Activated CD8-positive, alpha-beta memory T cell treated with anti-CD3 and anti-CD28 coated beads, Interleukin-2, amount 10 ng/mL, durations not matched to agents 7 days and 5 days (primary cell): ENCODE measurements at regions not wholly inside any gene's neighbourhood (a gene's known extent, or its start where the extent isn't known, plus 50 kb on each side); places are given as distances from the start of the nearest gene placed in this dataset.

Experiments used
- ATAC-seq: fragments of 150-1000 bp; cut with Tn5 transposase; one replicate; pipeline ENCODE4 v1.10.0; 2021; ENCODE audit warnings: moderate library complexity
- CTCF ChIA-PET: fragments of 350-600 bp; sonication (Branson Sonifier 250); formaldehyde crosslinking; loops from one replicate; lab custom pipeline; 2021; ENCODE audit warnings: antibody characterized with exemption; lab: Charles Lee
- DNase-seq: peaks from one replicate; pipeline ENCODE4 v3.0.0-alpha.2; 2020
- H3K27ac Mint-ChIP-seq: one replicate; pipeline ENCODE4 v1.8.0; 2021; ENCODE audit warnings: mild to moderate bottlenecking, mixed read lengths
- H3K27me3 Mint-ChIP-seq: one replicate; pipeline ENCODE4 v1.8.0; 2021; ENCODE audit warnings: mixed read lengths
- H3K36me3 Mint-ChIP-seq: one replicate; pipeline ENCODE4 v1.8.0; 2021; ENCODE audit warnings: mild to moderate bottlenecking, mixed read lengths
- H3K4me1 Mint-ChIP-seq: one replicate; pipeline ENCODE4 v1.8.0; 2021; ENCODE audit warnings: mixed read lengths
- H3K4me3 Mint-ChIP-seq: one replicate; pipeline ENCODE4 v1.8.0; 2021; ENCODE audit warnings: mild to moderate bottlenecking, moderate library complexity, mixed read lengths
- H3K9me3 Mint-ChIP-seq: one replicate; pipeline ENCODE4 v1.8.0; 2022; ENCODE audit warnings: low read depth, mixed read lengths

GRCh38 chr4:155530857-155531256 lies 135.8 kb upstream of the GUCY1A1 start:
- no peaks in the 10 kb centered on the region for H3K9me3 Mint-ChIP-seq
- ATAC-seq, result no peak
- no peak for DNase-seq
- CTCF ChIA-PET, result no interaction called here
- H3K36me3 Mint-ChIP-seq, result no peaks in the 10 kb centered on the region
- no peaks in the 10 kb centered on the region for H3K27me3 Mint-ChIP-seq
- no peak overlapping the region for H3K27ac Mint-ChIP-seq
- H3K4me1 Mint-ChIP-seq, result no peaks in the 10 kb centered on the region
- H3K4me3 Mint-ChIP-seq, result no peak overlapping the region

DNA sequence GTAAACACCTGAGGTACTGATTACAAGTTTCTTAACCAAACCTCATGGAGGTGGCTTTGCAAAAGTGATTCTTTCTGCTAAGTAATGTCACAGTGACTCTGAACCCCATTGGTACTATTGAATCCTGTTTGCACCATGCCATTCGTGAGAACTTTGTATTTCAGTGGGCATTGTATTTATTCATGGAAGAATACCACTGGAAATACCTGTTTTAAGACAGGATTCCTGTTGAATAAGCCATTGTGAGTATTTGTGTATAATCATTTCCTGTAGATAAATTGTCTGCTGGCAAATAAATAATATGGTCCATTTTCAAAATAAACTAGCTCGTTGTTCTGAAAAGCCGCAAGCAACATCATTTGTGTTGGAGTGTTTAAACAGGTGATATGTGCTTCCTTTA lies 136.4 kb upstream of the GUCY1A1 start:
- Mint-ChIP-seq H3K27me3 (no peaks in the 10 kb centered on the region), H3K4me3 (no peak overlapping the region), H3K9me3 (no peaks in the 10 kb centered on the region), H3K27ac (no peak overlapping the region), H3K4me1 (no peaks in the 10 kb centered on the region), H3K36me3 (no peaks in the 10 kb centered on the region)
- DNase-seq (no peak), ATAC-seq (no peak)
- CTCF ChIA-PET, result no interaction called here

- Mint-ChIP-seq H3K9me3 (no peaks in the 10 kb centered on the region), H3K27ac (no peak overlapping the region), H3K4me3 (no peak overlapping the region), H3K27me3 (no peaks in the 10 kb centered on the region), H3K36me3 (no peaks in the 10 kb centered on the region), H3K4me1 (no peaks in the 10 kb centered on the region)
- ATAC-seq (no peak), DNase-seq (no peak)
- CTCF ChIA-PET, result interaction anchor here (1.1 kb wide), 1 partner anchor 423 kb away, joined by 4 read pairs; no protein-coding TSS in a partner anchor
Observed at GRCh38 chr4:155529716-155530115, 136.9 kb upstream of the GUCY1A1 start.

DNA sequence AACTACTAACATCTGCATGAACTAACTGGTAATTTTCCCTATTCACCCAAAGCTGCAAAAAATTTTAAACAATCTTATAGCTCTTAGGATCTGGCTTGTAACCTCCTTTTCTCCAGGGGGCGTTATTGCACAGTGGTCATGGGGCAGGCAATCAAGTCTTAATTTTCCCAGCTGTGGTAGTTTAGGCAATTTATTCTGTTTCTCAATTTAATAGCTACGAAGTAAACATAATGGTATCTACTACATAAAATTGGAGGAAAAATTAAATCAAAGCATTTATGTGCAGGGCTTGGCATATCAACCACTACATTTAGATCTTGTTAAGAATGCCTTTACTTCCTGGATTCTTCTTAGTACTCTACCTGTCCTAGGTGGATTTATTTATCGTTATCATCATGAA lies 137.4 kb upstream of the GUCY1A1 start:
- CTCF ChIA-PET, result interaction anchor here (1.1 kb wide), 1 partner anchor 424 kb away, joined by 4 read pairs; no protein-coding TSS in a partner anchor
- Mint-ChIP-seq H3K27me3 (no peaks in the 10 kb centered on the region), H3K9me3 (no peaks in the 10 kb centered on the region), H3K4me3 (no peak overlapping the region), H3K4me1 (no peaks in the 10 kb centered on the region), H3K27ac (no peak overlapping the region), H3K36me3 (no peaks in the 10 kb centered on the region)
- ATAC-seq (no peak), DNase-seq (no peak)

DNA sequence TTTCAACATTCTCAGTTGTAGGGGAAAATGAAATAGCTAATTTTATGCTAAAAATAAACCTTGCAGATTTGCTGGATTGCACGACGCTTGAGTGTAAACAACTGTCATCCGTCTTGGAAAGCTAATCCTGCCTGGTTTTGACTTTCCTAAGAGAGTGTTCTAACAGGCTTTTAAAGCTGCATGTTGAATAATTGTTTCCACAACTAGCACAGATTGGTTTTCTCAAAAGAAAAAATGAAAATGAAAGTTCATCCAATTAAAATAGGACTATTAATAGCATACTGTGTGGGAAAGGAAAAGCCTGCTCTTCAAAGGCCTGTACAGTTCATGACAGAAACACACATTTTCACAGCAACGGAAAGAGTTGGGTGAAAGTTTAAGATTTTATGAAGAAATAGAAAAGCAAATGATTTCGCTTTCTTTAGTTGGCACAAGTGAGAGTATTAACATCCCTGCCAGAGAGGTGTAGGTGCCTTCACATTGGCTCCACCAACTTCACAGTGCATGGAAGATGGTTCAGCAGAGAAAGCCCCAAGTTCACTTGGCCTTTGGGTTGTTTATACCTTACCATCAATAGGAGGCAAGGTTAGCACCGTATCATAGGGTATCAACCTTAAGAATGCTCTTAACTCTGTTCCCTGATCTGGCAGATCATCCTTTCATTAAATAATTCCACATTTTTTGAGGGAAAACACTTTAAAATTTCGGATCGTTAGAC lies 140.0 kb upstream of the GUCY1A1 start:
- Mint-ChIP-seq H3K9me3 (no peaks in the 10 kb centered on the region), H3K36me3 (no peaks in the 10 kb centered on the region), H3K4me3 (no peak overlapping the region), H3K4me1 (no peaks in the 10 kb centered on the region), H3K27me3 (no peaks in the 10 kb centered on the region), H3K27ac (no peak overlapping the region)
- DNase-seq (no peak), ATAC-seq (no peak)
- CTCF ChIA-PET, result no interaction called here

DNA sequence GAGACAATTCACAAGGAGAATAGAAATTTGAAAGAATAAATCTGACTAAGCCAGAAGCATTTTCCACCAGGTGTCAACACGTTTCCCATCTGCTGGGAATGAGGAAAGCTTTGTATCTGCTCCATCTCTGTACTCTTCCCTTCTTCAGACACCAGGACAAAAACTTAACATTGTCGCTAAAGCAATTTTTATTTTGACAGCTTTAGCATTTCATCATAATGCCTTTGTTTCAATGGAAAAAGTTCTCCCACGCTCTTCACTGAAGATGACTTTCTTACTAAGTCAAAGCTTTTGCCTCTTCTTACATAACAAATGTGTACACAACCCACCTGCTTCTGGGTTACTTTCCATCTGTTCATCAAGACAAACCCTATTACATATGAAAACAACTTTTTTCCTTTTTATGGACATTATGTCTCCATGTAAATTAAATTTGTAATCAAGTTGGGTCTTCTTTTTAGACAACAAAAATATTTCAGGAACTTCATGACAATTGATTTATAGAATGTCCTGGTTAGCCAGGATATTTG lies 141.7 kb upstream of the GUCY1A1 start:
- H3K4me1 Mint-ChIP-seq, result no peaks in the 10 kb centered on the region
- H3K36me3 Mint-ChIP-seq, result no peaks in the 10 kb centered on the region
- CTCF ChIA-PET, result no interaction called here
- no peaks in the 10 kb centered on the region for H3K27me3 Mint-ChIP-seq
- H3K4me3 Mint-ChIP-seq, result no peak overlapping the region
- ATAC-seq (no peak), DNase-seq (no peak)
- H3K27ac Mint-ChIP-seq, result no peak overlapping the region
- peaks cover 3% of the 10 kb centered on the region for H3K9me3 Mint-ChIP-seq

DNA sequence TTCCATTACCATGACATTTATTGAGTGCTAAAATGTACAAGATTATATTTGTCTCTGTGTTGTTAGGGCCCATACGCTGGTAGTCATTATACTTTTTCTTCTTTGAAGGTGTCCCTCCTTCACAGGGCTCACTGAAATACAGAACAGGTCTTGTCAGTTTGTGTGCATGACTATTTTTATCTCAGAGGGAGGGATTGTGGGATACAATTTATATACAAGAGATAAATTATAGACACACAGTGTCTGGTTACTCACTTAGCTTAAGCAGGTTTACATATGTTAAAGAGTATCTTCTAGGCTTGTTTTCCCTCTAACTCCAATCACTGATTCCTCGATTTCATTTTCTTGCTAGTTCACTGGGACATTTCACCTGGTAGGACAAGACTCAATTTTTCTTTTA lies 143.3 kb upstream of the GUCY1A1 start:
- DNase-seq (no peak), ATAC-seq (no peak)
- H3K36me3 Mint-ChIP-seq, result no peaks in the 10 kb centered on the region
- no peaks in the 10 kb centered on the region for H3K4me1 Mint-ChIP-seq
- peaks cover 3% of the 10 kb centered on the region for H3K9me3 Mint-ChIP-seq
- H3K4me3 Mint-ChIP-seq, result no peak overlapping the region
- CTCF ChIA-PET, result no interaction called here
- H3K27me3 Mint-ChIP-seq, result no peaks in the 10 kb centered on the region
- no peak overlapping the region for H3K27ac Mint-ChIP-seq

GRCh38 chr4:155522201-155522600 lies 144.4 kb upstream of the GUCY1A1 start:
- Mint-ChIP-seq H3K27me3 (no peaks in the 10 kb centered on the region), H3K4me3 (no peak overlapping the region), H3K4me1 (no peaks in the 10 kb centered on the region), H3K36me3 (no peaks in the 10 kb centered on the region), H3K27ac (no peak overlapping the region), H3K9me3 (peaks cover 3% of the 10 kb centered on the region)
- ATAC-seq, result no peak
- no peak for DNase-seq
- CTCF ChIA-PET, result no interaction called here

DNA sequence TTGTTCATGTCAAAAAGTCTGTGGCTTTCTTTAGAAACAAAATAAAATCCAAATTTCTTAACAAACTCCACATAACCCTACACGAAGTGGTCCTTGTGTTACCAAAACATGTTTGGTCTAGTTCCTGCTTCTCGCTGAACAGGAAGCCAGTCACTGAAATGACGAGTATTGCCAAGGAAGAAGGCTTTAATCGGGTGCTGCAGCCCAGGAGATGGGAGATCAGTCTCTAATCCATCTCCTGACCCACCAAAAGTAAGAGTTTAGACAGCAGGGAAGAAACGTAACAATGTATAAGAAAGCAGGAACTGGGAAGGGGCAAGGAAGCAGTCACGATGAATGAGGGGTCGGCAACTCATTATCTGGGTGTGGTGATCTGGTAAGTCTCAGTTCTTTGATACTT lies 144.6 kb upstream of the MAP9 start:
- no peaks in the 10 kb centered on the region for H3K36me3 Mint-ChIP-seq
- no peak for DNase-seq
- H3K9me3 Mint-ChIP-seq, result peaks cover 3% of the 10 kb centered on the region
- no peak for ATAC-seq
- no peak overlapping the region for H3K27ac Mint-ChIP-seq
- H3K4me3 Mint-ChIP-seq, result no peak overlapping the region
- CTCF ChIA-PET, result no interaction called here
- H3K4me1 Mint-ChIP-seq, result no peaks in the 10 kb centered on the region
- H3K27me3 Mint-ChIP-seq, result peaks cover 2% of the 10 kb centered on the region

GRCh38 chr4:155515444-155516075 lies 138.8 kb upstream of the MAP9 start:
- DNase-seq (no peak), ATAC-seq (no peak)
- Mint-ChIP-seq H3K9me3 (no peaks in the 10 kb centered on the region), H3K36me3 (no peaks in the 10 kb centered on the region), H3K27ac (no peak overlapping the region), H3K4me1 (peaks cover 10% of the 10 kb centered on the region), H3K27me3 (peaks cover 2% of the 10 kb centered on the region), H3K4me3 (no peak overlapping the region)
- CTCF ChIA-PET, result no interaction called here

DNA sequence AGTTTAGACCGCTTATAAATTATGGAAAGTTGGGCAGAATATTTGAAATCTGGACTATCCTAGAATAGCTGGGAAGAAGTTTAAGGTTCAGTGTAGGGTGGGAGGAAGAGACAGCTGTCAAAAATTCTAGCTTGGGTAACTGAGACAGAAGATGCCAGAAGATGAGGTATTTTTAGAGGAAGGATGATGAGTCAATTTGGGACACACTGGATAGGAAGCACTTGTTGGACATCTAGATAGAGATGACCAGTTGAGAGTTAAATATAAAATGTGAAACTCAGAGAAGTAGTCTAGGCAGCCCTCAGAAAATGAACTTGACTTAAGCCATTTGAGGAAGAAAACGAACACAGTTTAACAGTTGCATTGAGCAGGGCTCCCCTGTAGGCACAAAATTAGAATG lies 137.9 kb upstream of the MAP9 start:
- ATAC-seq (no peak), DNase-seq (no peak)
- Mint-ChIP-seq H3K36me3 (no peaks in the 10 kb centered on the region), H3K27ac (no peak overlapping the region), H3K9me3 (no peaks in the 10 kb centered on the region), H3K4me3 (no peak overlapping the region), H3K27me3 (peaks cover 2% of the 10 kb centered on the region), H3K4me1 (peaks cover 10% of the 10 kb centered on the region)
- CTCF ChIA-PET, result no interaction called here

DNA sequence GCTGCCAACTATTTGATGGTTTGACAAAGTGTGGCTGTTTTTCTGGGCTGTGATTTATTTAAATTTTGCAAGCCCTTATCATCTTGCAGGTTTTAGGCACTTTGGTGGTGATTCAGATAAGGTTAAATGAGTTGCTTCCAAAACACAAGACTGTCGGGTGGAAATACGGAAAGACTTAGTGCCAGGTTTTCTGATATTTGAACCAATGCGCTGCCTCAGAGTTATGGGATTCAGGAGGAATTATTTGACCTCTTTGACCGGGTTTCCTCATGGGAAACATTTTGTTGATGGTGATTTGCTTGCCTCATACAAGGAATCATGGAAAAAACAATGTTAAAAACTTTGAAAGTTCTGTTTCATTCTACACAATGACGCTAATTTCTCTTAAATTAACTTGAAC lies 136.1 kb upstream of the MAP9 start:
- CTCF ChIA-PET, result no interaction called here
- H3K4me3 Mint-ChIP-seq, result no peak overlapping the region

GRCh38 chr4:155512046-155512445 lies 135.3 kb upstream of the MAP9 start:
- H3K36me3 Mint-ChIP-seq, result no peaks in the 10 kb centered on the region
- H3K4me1 Mint-ChIP-seq, result peaks cover 10% of the 10 kb centered on the region
- H3K4me3 Mint-ChIP-seq, result no peak overlapping the region
- CTCF ChIA-PET, result no interaction called here
- no peaks in the 10 kb centered on the region for H3K9me3 Mint-ChIP-seq
- no peak for DNase-seq
- no peak overlapping the region for H3K27ac Mint-ChIP-seq
- H3K27me3 Mint-ChIP-seq, result peaks cover under 1% of the 10 kb centered on the region
- ATAC-seq, result no peak

More for the DNA sequence above, 136.1 kb upstream of the MAP9 start:
- H3K4me1 Mint-ChIP-seq, result peaks cover 10% of the 10 kb centered on the region
- H3K27ac Mint-ChIP-seq, result no peak overlapping the region
- peaks cover 2% of the 10 kb centered on the region for H3K27me3 Mint-ChIP-seq
- no peaks in the 10 kb centered on the region for H3K36me3 Mint-ChIP-seq
- H3K9me3 Mint-ChIP-seq, result no peaks in the 10 kb centered on the region
- no peak for ATAC-seq
- DNase-seq, result no peak

GRCh38 chr4:155510771-155511170 lies 134.0 kb upstream of the MAP9 start:
- Mint-ChIP-seq H3K27ac (no peak overlapping the region), H3K36me3 (no peaks in the 10 kb centered on the region), H3K9me3 (no peaks in the 10 kb centered on the region), H3K4me3 (no peak overlapping the region), H3K4me1 (peaks cover 10% of the 10 kb centered on the region), H3K27me3 (no peaks in the 10 kb centered on the region)
- DNase-seq (no peak), ATAC-seq (peak; percentile 67)
- CTCF ChIA-PET, result no interaction called here
